ENCODE measurements at regions not wholly inside any gene's neighbourhood (a gene's known extent, or its start where the extent isn't known, plus 50 kb on each side); places are given as distances from the start of the nearest gene placed in this dataset.

DNA sequence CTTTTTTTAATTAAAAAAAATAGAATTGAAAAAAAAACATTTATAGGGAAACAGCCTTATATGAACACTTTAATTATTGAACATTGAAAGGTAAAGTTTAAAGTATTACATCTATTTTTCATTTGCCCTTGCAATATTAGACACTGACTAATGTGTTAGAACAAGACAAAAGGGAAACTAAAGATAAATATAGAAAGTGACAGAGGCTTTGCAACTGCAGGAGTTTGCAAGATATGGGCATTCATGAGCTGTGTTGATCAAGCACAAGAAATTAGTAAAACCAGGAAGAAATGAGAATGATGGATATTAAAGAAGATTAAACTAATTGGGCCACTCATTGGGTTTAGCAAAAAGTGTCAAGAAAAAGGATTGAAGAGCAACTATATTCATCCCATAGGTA lies 1097.7 kb upstream of the CELF4 start:
- TF ChIP-seq YY1 (IDR thresholded peaks at IDR 0.05; ENCODE audit: insufficient read depth, insufficient read length) (no peak), ZNF274 (IDR thresholded peaks at IDR 0.05; ENCODE audit: low read depth, low read length) (no peak)

Measured in NT2/D1 (cell line).